Thyroid gland (tissue), 4 donors: ENCODE measurements at regions not wholly inside any gene's neighbourhood (a gene's known extent, or its start where the extent isn't known, plus 50 kb on each side); places are given as distances from the start of the nearest gene placed in this dataset.

Experiments
- DNase-seq, 2 donors: peaks; one replicate each; pipeline ENCODE4 v3.0.0-alpha.2; 2019
- H3K27ac ChIP-seq, 3 donors: fragments of 200-600 bp; sonication (generic); 1 replicate in 2 of 3; 2 replicates in 1 of 3; pipeline ENCODE4 v1.5.1; 2016 to 2019; ENCODE audit warnings: mild to moderate bottlenecking in 1 of 3, moderate library complexity in 1 of 3
- H3K27me3 ChIP-seq: fragments of 200-600 bp; sonication (generic); one replicate; pipeline ENCODE4 v1.5.1; 2019
- H3K36me3 ChIP-seq, 2 donors: fragments of 200-600 bp; sonication (generic); one replicate each; pipeline ENCODE4 v1.5.1; 2016 to 2019
- H3K4me1 ChIP-seq, 2 donors: fragments of 200-600 bp; sonication (generic); one replicate each; pipeline ENCODE4 v1.5.1; 2017 to 2019
- H3K4me3 ChIP-seq, 3 donors: fragments of 200-600 bp; sonication (generic); replicated peaks in 1 of 3; 1 replicate in 2 of 3; 2 replicates in 1 of 3; pipeline ENCODE4 v1.5.1; 2016; ENCODE audit warnings: mild to moderate bottlenecking in 1 of 3
- H3K9me3 ChIP-seq: fragments of 200-600 bp; sonication (generic); one replicate; pipeline ENCODE4 v1.5.1; 2017
- CTCF ChIP-seq, 6 experiments: fragments of 200-600 bp in 3 of 6; fragments of 450-650 bp in 3 of 6; sonication (generic) in 3 of 6; IDR thresholded peaks; one replicate each; pipeline ENCODE4 v1.5.1; 2016 to 2019; ENCODE audit warnings: antibody characterized with exemption in 6 of 6, mild to moderate bottlenecking in 2 of 6, inconsistent platforms in 1 of 6, moderate library complexity in 1 of 6
- POLR2A ChIP-seq, 2 donors: fragments of 450-650 bp; IDR thresholded peaks; one replicate each; pipeline ENCODE4 v1.6.1; 2017; ENCODE audit warnings: antibody characterized with exemption in 2 of 2, mild to moderate bottlenecking in 2 of 2, moderate library complexity in 1 of 2
- WGBS, 2 donors: methylation state at CpG; one replicate each; pipeline ENCODE4 v1.1.5; 2017; 5-methylcytosine and 5-hydroxymethylcytosine counted together
- intact Hi-C: fragments of 100-400 bp; cut with DNase I; formaldehyde crosslinking; loops from one replicate; pipeline ENCODE4 v1.15.1; 2023

- Histone ChIP-seq H3K4me1 (no peaks in the 10 kb centered on the region), H3K27ac (no peak overlapping the region), H3K27me3 (no peaks in the 10 kb centered on the region), H3K9me3 (no peaks in the 10 kb centered on the region), H3K36me3 (no peaks in the 10 kb centered on the region), H3K4me3 (no peak overlapping the region)
- intact Hi-C loops, result no loop called here
- no peak for DNase-seq
- WGBS, 2 donors, result 88 to 90% methylated on average over 3 of the region's 3 CpGs
- TF ChIP-seq CTCF (IDR thresholded peaks at IDR 0.05) (no peak), POLR2A (IDR thresholded peaks at IDR 0.05) (no peak)
Observed at GRCh38 chr4:110878956-110879355, 256.1 kb upstream of the PITX2 start.

GRCh38 chr4:110886270-110886669 is 263.4 kb upstream of the PITX2 start:
- 93 to 95% methylated on average over 6 of the region's 6 CpGs for WGBS, 2 donors
- H3K36me3 ChIP-seq, result no peaks in the 10 kb centered on the region

GRCh38 chr4:110886856-110887255 is 264.0 kb upstream of the PITX2 start:
- DNase-seq, result no peak
- WGBS, 2 donors, result 91 to 92% methylated on average over 8 of the region's 8 CpGs
- no peaks in the 10 kb centered on the region for H3K4me1 ChIP-seq
- H3K27me3 ChIP-seq, result no peaks in the 10 kb centered on the region
- H3K9me3 ChIP-seq, result no peaks in the 10 kb centered on the region
- H3K27ac ChIP-seq, result no peak overlapping the region
- intact Hi-C loops, result no loop called here
- H3K36me3 ChIP-seq, result no peaks in the 10 kb centered on the region
- no peak overlapping the region for H3K4me3 ChIP-seq
- TF ChIP-seq CTCF (IDR thresholded peaks at IDR 0.05) (no peak), POLR2A (IDR thresholded peaks at IDR 0.05) (no peak)

More at GRCh38 chr4:110886270-110886669, 263.4 kb upstream of the PITX2 start:
- Histone ChIP-seq H3K4me3 (no peak overlapping the region), H3K4me1 (no peaks in the 10 kb centered on the region), H3K27ac (no peak overlapping the region), H3K27me3 (no peaks in the 10 kb centered on the region), H3K9me3 (no peaks in the 10 kb centered on the region)
- intact Hi-C loops, result no loop called here
- TF ChIP-seq CTCF (IDR thresholded peaks at IDR 0.05) (no peak), POLR2A (IDR thresholded peaks at IDR 0.05) (no peak)
- DNase-seq, result no peak

GRCh38 chr4:110897784-110898183 is 274.9 kb upstream of the PITX2 start:
- 26 to 32% methylated on average over 5 of the region's 5 CpGs for WGBS, 2 donors
- Histone ChIP-seq H3K4me1 (no peaks in the 10 kb centered on the region), H3K27ac (no peak overlapping the region), H3K4me3 (no peak overlapping the region), H3K27me3 (no peaks in the 10 kb centered on the region), H3K36me3 (no peaks in the 10 kb centered on the region), H3K9me3 (no peaks in the 10 kb centered on the region)
- intact Hi-C loops, result no loop called here
- DNase-seq, result no peak
- TF ChIP-seq POLR2A (IDR thresholded peaks at IDR 0.05) (no peak), CTCF (IDR thresholded peaks at IDR 0.05) (no peak)

GRCh38 chr4:110898290-110898689 is 275.4 kb upstream of the PITX2 start:
- H3K27me3 ChIP-seq, result no peaks in the 10 kb centered on the region
- H3K4me1 ChIP-seq, result no peaks in the 10 kb centered on the region
- TF ChIP-seq CTCF (IDR thresholded peaks at IDR 0.05) (no peak), POLR2A (IDR thresholded peaks at IDR 0.05) (no peak)
- no peaks in the 10 kb centered on the region for H3K36me3 ChIP-seq
- no peak for DNase-seq
- WGBS, 2 donors, result 76 to 77% methylated on average over 1 of the region's 1 CpG
- no peak overlapping the region for H3K4me3 ChIP-seq
- H3K9me3 ChIP-seq, result no peaks in the 10 kb centered on the region
- intact Hi-C loops, result no loop called here
- H3K27ac ChIP-seq, result no peak overlapping the region
